K562 (cell line): ENCODE measurements at regions not wholly inside any gene's neighbourhood (a gene's known extent, or its start where the extent isn't known, plus 50 kb on each side); places are given as distances from the start of the nearest gene placed in this dataset.

Experiments
- ARHGAP35 ChIP-seq: fragments of 450-650 bp; IDR thresholded peaks from 2 replicates; pipeline ENCODE4 v1.6.1; 2018; ENCODE audit not compliant: partially characterized antibody
- CBFB ChIP-seq: sonication (generic); formaldehyde crosslinking; IDR thresholded peaks from 2 replicates; pipeline ENCODE4 v1.4.0; 2020; ENCODE audit warnings: mild to moderate bottlenecking, missing genetic modification reagents
- DNMT1 ChIP-seq: fragments of 450-650 bp; IDR thresholded peaks from 2 replicates; pipeline ENCODE4 v1.6.1; 2016; ENCODE audit warnings: antibody characterized with exemption, mild to moderate bottlenecking
- GATA2 ChIP-seq: sonication (generic); formaldehyde crosslinking; IDR thresholded peaks from 2 replicates; pipeline ENCODE4 v1.4.0; 2020; ENCODE audit warnings: mild to moderate bottlenecking, missing genetic modification reagents
- MAX ChIP-seq: sonication (generic); formaldehyde crosslinking; IDR thresholded peaks from 2 replicates; pipeline ENCODE4 v1.9.0; 2022; ENCODE audit warnings: mild to moderate bottlenecking, missing genetic modification reagents
- MXI1 ChIP-seq: IDR thresholded peaks from 2 replicates; pipeline ENCODE4 v1.6.1; 2011; ENCODE audit warnings: low read depth, mild to moderate bottlenecking, improper control_type of control experiment, low read length
- SMC3 ChIP-seq: conservative IDR thresholded peaks from 2 replicates; pipeline ENCODE4 v1.6.1; 2011; ENCODE audit warnings: low read depth, low read length, improper control_type of control experiment; ENCODE audit not compliant: insufficient read depth
- TAF1 ChIP-seq: IDR thresholded peaks from 2 replicates; pipeline ENCODE4 v1.6.1; 2011; ENCODE audit warnings: mild to moderate bottlenecking, low read length, moderate library complexity; ENCODE audit not compliant: insufficient read depth, control insufficient read depth, severe bottlenecking; ENCODE audit errors: extremely low read depth
- TBL1XR1 ChIP-seq, 2 experiments: IDR thresholded peaks; 2 replicates each; pipeline ENCODE4 v1.6.1; 2012; ENCODE audit warnings: improper control_type of control experiment in 2 of 2, low read length in 2 of 2, mild to moderate bottlenecking in 1 of 2
- XRCC3 ChIP-seq: fragments of 450-650 bp; IDR thresholded peaks from 2 replicates; pipeline ENCODE4 v1.6.1; 2017; ENCODE audit warnings: mild to moderate bottlenecking, moderate library complexity
- ZNF354B ChIP-seq: fragments of 250-450 bp; sonication (Bioruptor Pico); IDR thresholded peaks from 2 replicates; pipeline ENCODE4 v1.4.0; 2020
- ZNF740 ChIP-seq, 3 experiments: fragments of 200-800 bp in 1 of 3; sonication (Bioruptor generic) in 1 of 3; sonication (generic) in 1 of 3; formaldehyde crosslinking in 1 of 3; IDR thresholded peaks; 2 replicates each; pipeline versions ENCODE4 v1.6.1 to v1.8.0; 2016 to 2022; ENCODE audit warnings: mild to moderate bottlenecking in 2 of 3, missing compliant biosample characterization in 2 of 3, missing genetic modification characterization in 2 of 3, missing genetic modification reagents in 1 of 3
- TF ChIP-seq, protein P1 (sequence below), 3 experiments: IDR thresholded peaks in 2 of 3; conservative IDR thresholded peaks in 1 of 3; 2 replicates each; pipeline ENCODE4 v1.5.1; 2011 to 2012; ENCODE audit warnings: low read length in 3 of 3, mild to moderate bottlenecking in 3 of 3, control low read depth in 2 of 3, improper control_type of control experiment in 1 of 3, inconsistent platforms in 1 of 3, low read depth in 1 of 3, mixed read lengths in 1 of 3, moderate library complexity in 1 of 3; ENCODE audit not compliant: insufficient read depth in 2 of 3

GRCh38 chr12:90481748-90482147 lies 473.2 kb downstream of the CCER1 start:
- TF ChIP-seq TBL1XR1 (IDR thresholded peaks at IDR 0.05; ENCODE audit: low read length in 2 of 2) (no peak), ARHGAP35 (no peak), MAX (no peak), ZNF354B (CRISPR knock-in tag) (no peak), CBFB (no peak), MXI1 (no peak), DNMT1 (no peak), TAF1 (no peak), XRCC3 (no peak), SMC3 (no peak), ZNF740 (CRISPR knock-in tag; IDR thresholded peaks at IDR 0.05) (no peak), ZNF740 (tag; IDR thresholded peaks at IDR 0.05) (no peak), GATA2 (CRISPR knock-in tag) (no peak)
- TF ChIP-seq, protein P1, sequence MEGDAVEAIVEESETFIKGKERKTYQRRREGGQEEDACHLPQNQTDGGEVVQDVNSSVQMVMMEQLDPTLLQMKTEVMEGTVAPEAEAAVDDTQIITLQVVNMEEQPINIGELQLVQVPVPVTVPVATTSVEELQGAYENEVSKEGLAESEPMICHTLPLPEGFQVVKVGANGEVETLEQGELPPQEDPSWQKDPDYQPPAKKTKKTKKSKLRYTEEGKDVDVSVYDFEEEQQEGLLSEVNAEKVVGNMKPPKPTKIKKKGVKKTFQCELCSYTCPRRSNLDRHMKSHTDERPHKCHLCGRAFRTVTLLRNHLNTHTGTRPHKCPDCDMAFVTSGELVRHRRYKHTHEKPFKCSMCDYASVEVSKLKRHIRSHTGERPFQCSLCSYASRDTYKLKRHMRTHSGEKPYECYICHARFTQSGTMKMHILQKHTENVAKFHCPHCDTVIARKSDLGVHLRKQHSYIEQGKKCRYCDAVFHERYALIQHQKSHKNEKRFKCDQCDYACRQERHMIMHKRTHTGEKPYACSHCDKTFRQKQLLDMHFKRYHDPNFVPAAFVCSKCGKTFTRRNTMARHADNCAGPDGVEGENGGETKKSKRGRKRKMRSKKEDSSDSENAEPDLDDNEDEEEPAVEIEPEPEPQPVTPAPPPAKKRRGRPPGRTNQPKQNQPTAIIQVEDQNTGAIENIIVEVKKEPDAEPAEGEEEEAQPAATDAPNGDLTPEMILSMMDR (IDR thresholded peaks at IDR 0.05 in 2 of 3, conservative IDR thresholded peaks at IDR 0.05 in 1 of 3; ENCODE audit: insufficient read depth in 2 of 3, low read depth in 1 of 3, low read length in 3 of 3): no peak
